AG09319 (cell line): ENCODE measurements at regions not wholly inside any gene's neighbourhood (a gene's known extent, or its start where the extent isn't known, plus 50 kb on each side); places are given as distances from the start of the nearest gene placed in this dataset.

Experiments used
- DNase-seq: peaks from one replicate; pipeline ENCODE4 v3.0.0-alpha.2; 2010; ENCODE audit warnings: low read depth; ENCODE audit errors: extremely low read depth
- CTCF ChIP-seq: IDR thresholded peaks from 2 replicates; pipeline ENCODE4 v1.5.1; 2011; ENCODE audit warnings: low read depth, mild to moderate bottlenecking, inconsistent platforms, low read length, moderate library complexity

DNA sequence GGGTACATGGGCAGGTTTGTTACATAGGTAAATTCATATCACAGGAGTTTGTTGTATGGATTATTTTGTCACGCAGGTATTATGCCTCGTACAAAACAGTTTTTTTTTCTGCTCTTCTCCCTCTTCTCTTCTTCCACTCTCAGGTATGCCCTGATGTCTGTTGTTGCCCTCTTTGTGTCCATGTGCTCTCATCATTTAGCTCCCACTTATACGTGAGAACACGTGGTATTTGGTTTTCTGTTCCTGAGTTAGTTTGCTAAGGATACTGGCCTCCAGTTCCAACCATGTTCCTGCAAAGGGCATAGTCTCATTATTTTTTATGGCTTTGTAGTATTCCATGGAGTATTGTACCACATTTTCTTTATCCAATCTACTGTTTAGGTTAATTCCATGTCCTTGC lies 65.7 kb downstream of the UNC5CL start:
- TF ChIP-seq CTCF: no peak
- DNase-seq: no peak

GRCh38 chr6:40972814-40973213 lies 66.2 kb downstream of the UNC5CL start:
- no peak for TF ChIP-seq CTCF
- DNase-seq: no peak

DNA sequence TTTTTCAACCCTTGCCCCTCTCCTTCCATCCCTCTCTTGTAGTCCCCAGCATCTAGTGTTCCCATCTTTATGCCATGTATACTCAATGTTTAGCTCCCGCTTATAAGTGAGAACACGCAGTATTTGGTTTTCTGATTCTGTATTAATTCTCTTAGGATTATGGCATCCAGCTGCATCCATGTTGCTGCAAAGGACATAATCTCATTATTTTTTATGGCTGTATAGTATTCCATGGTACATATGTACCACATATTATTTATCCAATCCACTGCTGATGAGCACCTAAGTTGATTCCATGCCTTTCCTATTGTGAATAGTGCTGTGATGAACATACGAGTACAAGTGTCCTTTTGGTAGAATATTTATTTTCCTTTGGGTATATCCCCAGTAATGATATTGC lies 66.8 kb downstream of the UNC5CL start:
- TF ChIP-seq CTCF: no peak
- DNase-seq: no peak

- no peak for TF ChIP-seq CTCF
Observed at GRCh38 chr6:40968620-40969164, 70.3 kb downstream of the UNC5CL start.

GRCh38 chr6:40966860-40967259 lies 72.2 kb downstream of the UNC5CL start:
- DNase-seq: no peak
- no peak for TF ChIP-seq CTCF

More at GRCh38 chr6:40968620-40969164, 70.3 kb downstream of the UNC5CL start:
- DNase-seq: no peak

DNA sequence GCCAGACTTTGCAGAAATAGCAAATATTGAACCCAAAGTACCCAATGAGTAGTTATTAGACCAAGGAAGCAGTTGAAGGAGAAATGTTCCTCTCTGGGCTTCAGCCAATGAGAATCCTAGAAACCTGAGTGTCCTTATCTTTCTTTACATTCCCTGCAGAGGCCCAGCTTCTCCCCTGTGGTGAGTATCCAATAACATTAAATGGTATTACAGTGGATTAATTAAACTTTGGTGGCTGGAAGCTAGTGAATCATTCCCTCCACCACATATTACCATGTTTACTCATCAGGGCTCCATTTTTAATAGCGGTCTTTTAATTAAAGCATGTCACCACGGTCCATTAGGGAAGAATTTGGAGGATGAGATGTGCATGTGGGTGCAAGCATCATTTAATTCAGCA lies 74.0 kb downstream of the UNC5CL start:
- no peak for TF ChIP-seq CTCF
- DNase-seq: no peak

- no peak for TF ChIP-seq CTCF
- DNase-seq: no peak
Observed at GRCh38 chr6:40963019-40963418, 76.0 kb downstream of the UNC5CL start.
